Left hindlimb (tissue), 1 donor: ENCODE measurements at regions not wholly inside any gene's neighbourhood (a gene's known extent, or its start where the extent isn't known, plus 50 kb on each side); places are given as distances from the start of the nearest gene placed in this dataset.
"Not testable (repeated sequence)": the region's sequence is repeated elsewhere in the genome, so short reads cannot be mapped to it uniquely, and the experiment has no call there.

Experiments used
- DNase-seq: peaks from one replicate; pipeline ENCODE4 v3.0.0-alpha.2; 2018

- DNase-seq: peak; percentile 52
These were observed 92.3 kb upstream of the THUMPD2 start for GRCh38 chr2:39871291-39871761.

- no peak for DNase-seq
These were observed 91.8 kb upstream of the THUMPD2 start for GRCh38 chr2:39870871-39871270.

GRCh38 chr2:39867268-39867667 lies 88.2 kb upstream of the THUMPD2 start:
- DNase-seq: no peak

DNA sequence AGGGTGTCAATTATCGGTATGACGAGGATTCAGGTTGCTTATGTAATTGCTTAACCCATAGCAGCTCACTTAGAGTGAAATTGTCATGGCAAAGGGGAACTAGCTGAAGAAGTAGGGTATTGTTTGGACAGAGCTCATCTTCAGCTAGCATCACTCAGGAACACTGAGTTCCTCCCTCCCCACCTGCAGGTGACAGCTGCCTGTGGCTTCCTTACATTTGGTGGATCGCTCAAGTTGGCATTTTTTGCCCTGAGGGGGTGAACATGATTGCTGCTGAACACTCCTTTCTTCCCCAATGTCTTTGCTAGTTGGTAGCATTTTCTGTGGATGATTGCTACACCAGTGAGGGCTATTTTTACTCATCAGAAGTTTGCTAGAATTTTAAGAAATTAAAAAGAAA lies 86.7 kb upstream of the THUMPD2 start:
- DNase-seq: no peak

GRCh38 chr2:39863672-39864071 lies 84.6 kb upstream of the THUMPD2 start:
- not testable (repeated sequence) for DNase-seq

GRCh38 chr2:39860538-39860937 lies 81.5 kb upstream of the THUMPD2 start:
- no peak for DNase-seq

DNA sequence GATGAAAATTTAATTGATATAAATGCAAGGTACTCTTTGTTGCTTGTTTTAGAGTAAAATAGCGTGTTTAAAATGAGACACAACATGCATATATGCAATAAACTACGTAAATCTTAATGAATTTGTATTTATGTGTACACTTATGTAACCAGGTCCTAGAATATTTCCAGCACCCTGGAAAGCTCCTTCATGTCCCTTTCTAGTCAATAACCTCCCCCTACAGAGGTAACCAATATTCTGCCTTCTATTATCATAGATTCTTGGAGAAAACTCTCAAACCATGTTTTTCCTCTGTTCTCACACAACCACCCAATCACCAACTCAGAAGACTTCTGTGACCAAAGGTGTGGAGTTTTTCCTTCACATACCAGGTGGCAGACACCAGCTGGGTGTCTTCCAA lies 79.6 kb upstream of the THUMPD2 start:
- no peak for DNase-seq

DNA sequence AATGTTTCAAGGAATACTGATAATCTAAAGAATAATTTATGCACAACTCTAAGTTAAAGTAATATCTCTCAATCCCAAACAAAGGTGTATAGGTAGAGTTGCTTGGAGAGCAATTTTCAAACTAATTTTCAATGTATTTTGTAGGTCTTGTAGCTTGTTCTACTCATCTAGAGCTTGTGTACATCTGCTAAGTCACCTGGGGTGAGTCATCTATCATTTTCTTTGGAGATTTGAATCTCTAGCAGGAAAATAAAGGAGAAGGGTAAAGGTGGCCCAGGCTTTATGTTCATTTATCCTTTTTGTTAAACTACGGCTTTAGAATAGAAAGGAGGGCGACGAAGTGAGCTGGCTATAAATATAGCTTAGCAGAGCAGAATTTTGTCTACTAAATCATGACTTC lies 76.8 kb upstream of the THUMPD2 start:
- no peak for DNase-seq

DNA sequence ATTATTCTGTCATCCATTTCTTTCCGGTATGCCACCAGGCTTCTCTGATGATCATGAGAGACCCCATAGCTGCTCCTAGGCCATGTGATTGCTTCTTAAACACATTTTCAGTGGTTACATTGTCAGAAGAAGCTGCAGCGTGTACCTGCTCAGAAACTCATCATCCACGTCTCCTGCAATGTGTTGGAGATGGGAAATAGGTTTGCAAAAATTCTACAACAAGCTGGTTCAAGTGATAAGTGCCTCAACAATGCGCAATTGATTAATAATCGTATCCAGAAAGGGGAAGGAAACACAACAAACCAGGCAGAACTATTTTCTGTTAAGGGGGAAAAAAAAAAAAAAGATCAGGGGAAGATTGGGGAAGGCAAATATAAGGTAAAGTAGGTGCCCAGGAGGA lies 75.7 kb upstream of the THUMPD2 start:
- no peak for DNase-seq

- DNase-seq: no peak
These were observed 73.8 kb upstream of the THUMPD2 start for GRCh38 chr2:39852831-39853230.

DNA sequence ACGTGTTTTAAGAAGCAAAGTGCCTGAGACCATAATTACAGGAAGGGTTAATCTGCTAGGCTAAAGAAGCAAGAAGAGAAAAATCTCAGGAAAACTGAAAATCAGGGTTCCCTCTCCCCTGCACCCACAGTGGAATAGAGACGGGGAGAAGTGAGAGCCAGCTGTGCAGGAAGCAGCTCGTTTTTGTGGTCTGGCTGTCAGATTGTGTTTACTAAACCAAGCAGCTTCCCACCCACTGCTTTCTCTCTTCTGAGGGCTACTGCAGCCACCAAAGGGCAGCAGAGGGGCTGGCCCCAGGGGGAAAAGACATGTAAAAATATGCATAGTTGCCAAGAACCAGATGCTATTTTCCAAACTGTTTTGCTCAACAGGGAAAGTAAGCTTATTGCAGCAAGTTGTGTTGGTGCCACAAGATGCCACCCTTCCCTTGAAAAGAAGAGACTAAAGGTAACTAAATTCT lies 72.6 kb upstream of the THUMPD2 start:
- peak; percentile 76 for DNase-seq

DNA sequence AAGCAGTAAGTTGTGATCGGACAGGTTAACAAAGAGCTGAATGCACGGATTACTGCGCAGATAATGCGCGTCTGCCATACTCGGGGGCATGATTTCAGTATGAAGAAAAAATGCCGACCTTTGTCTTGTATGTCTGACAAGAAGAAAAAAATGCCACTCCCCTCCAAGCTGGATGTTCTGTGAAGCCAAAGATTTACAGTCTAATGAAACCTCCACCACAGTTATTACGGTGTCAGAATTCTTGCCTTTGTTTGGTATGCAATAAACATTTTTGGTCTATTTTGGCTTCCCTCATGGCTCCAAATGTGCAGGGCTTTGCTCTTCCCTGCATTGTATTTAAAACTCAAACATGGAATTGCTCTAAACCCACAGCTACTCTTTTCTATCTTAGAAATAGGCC lies 72.2 kb upstream of the THUMPD2 start:
- no peak for DNase-seq

DNA sequence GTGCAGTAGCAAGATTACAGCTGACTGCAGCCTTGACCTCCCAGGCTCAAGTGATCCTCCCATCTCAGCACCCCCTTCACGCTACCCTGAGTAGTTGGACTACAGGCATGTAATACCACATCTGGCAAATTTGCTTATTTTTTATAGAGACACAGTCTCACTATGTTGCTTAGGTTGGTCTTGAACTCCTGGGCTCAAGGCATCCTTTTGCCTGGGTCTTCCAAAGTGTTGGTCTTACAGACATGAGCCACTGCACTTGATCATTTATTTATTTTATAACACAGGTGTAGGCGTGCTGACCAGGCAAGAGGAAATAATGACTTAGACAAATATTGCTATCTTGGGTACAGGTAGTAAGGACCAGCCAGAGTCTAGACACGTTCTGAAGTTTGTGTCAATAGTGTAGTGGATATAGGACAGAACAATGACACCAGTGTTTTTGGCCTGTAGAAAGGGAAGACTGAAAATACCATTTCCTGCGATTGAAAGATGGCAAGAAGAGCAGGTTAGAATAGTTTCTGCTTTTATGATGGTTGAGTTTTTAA lies 71.0 kb upstream of the THUMPD2 start:
- no peak for DNase-seq

DNA sequence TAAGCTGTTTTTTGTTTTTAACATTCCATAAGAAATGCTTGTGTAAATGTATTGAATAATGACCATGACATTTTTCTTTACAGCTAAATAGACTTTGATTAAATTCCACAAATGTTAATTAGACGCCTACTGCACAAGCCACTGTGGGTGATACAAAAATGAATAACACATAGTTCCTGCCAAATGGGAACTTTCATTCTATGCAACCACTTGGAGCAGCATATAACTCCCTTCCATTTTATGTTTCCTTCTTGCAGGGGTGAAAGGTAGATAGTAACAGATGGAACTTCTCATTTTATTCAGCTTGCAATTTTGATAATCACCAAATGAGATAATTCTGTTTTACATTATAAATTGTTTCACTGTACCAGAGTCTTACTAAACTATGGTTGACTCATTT lies 70.0 kb upstream of the THUMPD2 start:
- no peak for DNase-seq

- no peak for DNase-seq
These were observed 66.5 kb upstream of the THUMPD2 start for GRCh38 chr2:39845460-39846146.

DNA sequence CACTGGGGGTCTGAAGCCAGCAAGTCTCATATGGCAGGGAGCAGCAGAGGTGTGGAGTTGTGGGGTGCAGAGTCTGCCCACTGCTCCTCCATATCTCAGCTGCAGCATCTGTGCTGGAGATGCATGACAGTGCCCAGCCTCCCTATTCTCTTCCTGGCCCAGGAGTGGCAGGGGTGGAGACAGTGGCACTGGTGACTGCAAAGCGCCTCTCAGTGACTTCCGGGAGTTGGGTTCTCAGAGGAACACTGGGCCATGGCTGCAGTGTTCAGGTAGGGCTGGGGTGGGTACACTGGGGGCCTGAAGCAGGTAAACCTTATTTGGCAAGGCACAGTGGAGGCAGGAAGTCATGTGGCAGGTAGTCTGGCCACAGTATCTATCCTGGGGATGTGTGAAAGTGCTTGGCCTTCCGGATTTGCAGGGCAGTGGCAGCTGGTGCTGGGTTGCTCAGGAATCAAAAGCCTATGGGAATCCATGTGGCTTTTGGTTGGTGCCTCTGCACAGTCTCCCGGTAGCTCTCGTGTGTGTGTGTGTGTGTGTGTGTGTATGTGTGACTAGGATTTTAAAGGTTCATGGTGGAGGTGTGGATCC lies 60.3 kb upstream of the THUMPD2 start:
- DNase-seq: no peak

DNA sequence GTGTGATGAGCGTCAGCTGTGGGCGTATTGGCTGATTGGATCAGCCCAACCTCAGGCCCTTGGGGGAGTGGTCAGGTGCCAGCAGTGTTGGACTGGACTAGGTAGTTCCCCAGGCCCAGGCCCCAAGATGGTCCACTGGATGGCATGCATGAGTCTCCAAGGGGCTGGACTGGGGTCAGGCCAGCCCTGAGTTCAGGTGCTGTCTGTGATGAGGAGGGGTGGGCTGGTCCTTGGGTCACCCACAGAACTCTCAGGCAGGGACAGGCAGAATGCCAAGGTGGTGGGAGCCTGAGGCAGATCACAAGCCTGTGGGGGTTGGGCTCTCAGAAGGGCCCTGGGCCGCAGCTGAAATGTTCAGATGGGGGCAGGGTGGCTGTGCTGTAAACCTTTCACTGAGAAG lies 59.5 kb upstream of the THUMPD2 start:
- no peak for DNase-seq

DNA sequence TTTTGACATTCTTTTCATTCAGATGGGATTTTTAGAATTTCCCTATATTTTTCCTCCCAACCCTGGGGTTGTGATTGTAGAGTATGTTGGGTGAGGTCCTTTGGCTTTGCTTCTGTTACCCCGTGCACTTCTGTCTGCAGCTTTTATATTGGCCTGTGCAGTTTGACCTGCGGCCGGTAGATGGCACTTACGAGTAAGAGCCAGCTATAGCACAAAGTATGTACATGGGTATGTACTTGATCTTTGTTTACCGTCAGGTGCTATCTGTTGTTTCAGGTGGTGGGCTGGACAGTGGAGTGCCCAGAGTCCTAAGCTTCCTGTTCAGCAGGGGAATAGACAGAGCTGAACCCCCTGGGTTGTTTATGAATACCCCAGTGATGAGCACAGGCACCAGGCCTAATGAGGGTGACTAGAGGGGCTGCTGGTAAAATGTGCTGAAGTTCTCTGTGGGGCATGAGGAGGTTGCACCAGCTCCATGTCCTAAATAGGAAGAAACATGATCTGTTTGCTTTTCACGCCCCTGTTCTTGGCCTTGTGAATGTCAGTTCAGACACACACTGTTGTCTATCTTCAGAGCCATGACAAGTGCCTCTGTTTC lies 58.9 kb upstream of the THUMPD2 start:
- no peak for DNase-seq

- DNase-seq: no peak
These were observed 57.6 kb upstream of the THUMPD2 start for GRCh38 chr2:39836638-39837037.

DNA sequence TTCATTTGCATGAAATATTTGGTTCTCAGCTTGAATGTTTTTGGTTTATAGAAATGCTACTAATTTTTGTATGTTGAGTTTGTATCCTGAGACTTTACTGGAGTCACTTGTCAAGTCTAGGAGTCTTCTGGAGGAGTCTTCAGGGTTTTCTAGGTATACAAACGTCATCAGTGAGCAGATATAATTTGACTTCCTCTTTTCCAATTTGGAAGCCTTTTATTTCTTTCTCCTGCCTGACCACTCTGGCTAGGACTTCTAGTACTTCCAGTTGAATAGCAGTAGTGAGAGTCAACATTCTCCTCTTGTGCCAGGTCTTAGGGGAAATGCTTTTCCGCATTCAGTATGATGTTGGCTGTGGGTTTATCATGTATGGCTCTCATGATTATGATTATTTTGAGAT lies 55.4 kb upstream of the THUMPD2 start:
- DNase-seq: no peak

GRCh38 chr2:39830610-39831009 lies 51.6 kb upstream of the THUMPD2 start:
- DNase-seq: not testable (repeated sequence)
